ENCODE measurements at regions not wholly inside any gene's neighbourhood (a gene's known extent, or its start where the extent isn't known, plus 50 kb on each side); places are given as distances from the start of the nearest gene placed in this dataset.

GRCh38 chr17:69709441-69709840 lies 294.9 kb downstream of the MAP2K6 start:
- DNase-seq (ENCODE audit: low read depth, low spot score), result no peak
- no peak overlapping the region for H3K27ac ChIP-seq (ENCODE audit: low read depth, low read length)
- no peaks in the 10 kb centered on the region for H3K9me3 ChIP-seq (ENCODE audit: control insufficient read depth, insufficient read depth, low read length)
- no peak overlapping the region for H3K4me3 ChIP-seq (ENCODE audit: low read depth, low read length)
- peaks cover 2% of the 10 kb centered on the region for H3K27me3 ChIP-seq (ENCODE audit: control insufficient read depth, insufficient read depth, low read length)
- ChIA-PET POLR2A (no interaction called here), CTCF (no interaction called here)
- no peak for TF ChIP-seq CTCF (IDR thresholded peaks at IDR 0.05; ENCODE audit: low read depth, low read length)

- ChIA-PET POLR2A (interaction anchor here (0.7 kb wide), 1 partner anchor 55 kb away, joined by 8 read pairs; no protein-coding TSS in a partner anchor), CTCF (no interaction called here)
- no peak for TF ChIP-seq CTCF (IDR thresholded peaks at IDR 0.05; ENCODE audit: low read depth, low read length)
- peaks cover 2% of the 10 kb centered on the region for H3K27me3 ChIP-seq (ENCODE audit: control insufficient read depth, insufficient read depth, low read length)
- no peak for DNase-seq (ENCODE audit: low read depth, low spot score)
- H3K9me3 ChIP-seq (ENCODE audit: control insufficient read depth, insufficient read depth, low read length), result no peaks in the 10 kb centered on the region
- no peak overlapping the region for H3K27ac ChIP-seq (ENCODE audit: low read depth, low read length)
- no peak overlapping the region for H3K4me3 ChIP-seq (ENCODE audit: low read depth, low read length)
Measured at GRCh38 chr17:69710926-69711325, 296.4 kb downstream of the MAP2K6 start.

- TF ChIP-seq CTCF (IDR thresholded peaks at IDR 0.05; ENCODE audit: low read depth, low read length), result no peak
- no peaks in the 10 kb centered on the region for H3K27me3 ChIP-seq (ENCODE audit: control insufficient read depth, insufficient read depth, low read length)
- ChIA-PET POLR2A (interaction anchor here (0.7 kb wide), 1 partner anchor 56 kb away, joined by 8 read pairs; no protein-coding TSS in a partner anchor), CTCF (interaction anchor here (1.1 kb wide), 1 partner anchor 840 kb away, joined by 4 read pairs; no protein-coding TSS in a partner anchor)
- no peak for DNase-seq (ENCODE audit: low read depth, low spot score)
- no peaks in the 10 kb centered on the region for H3K9me3 ChIP-seq (ENCODE audit: control insufficient read depth, insufficient read depth, low read length)
- H3K4me3 ChIP-seq (ENCODE audit: low read depth, low read length), result no peak overlapping the region
- no peak overlapping the region for H3K27ac ChIP-seq (ENCODE audit: low read depth, low read length)
Measured at GRCh38 chr17:69711541-69711940, 297.0 kb downstream of the MAP2K6 start.

- Histone ChIP-seq H3K27me3 (ENCODE audit: control insufficient read depth, insufficient read depth, low read length) (no peaks in the 10 kb centered on the region), H3K27ac (ENCODE audit: low read depth, low read length) (no peak overlapping the region), H3K9me3 (ENCODE audit: control insufficient read depth, insufficient read depth, low read length) (no peaks in the 10 kb centered on the region), H3K4me3 (ENCODE audit: low read depth, low read length) (no peak overlapping the region)
- no peak for DNase-seq (ENCODE audit: low read depth, low spot score)
- CTCF ChIA-PET, result no interaction called here
- no peak for TF ChIP-seq CTCF (IDR thresholded peaks at IDR 0.05; ENCODE audit: low read depth, low read length)
- POLR2A ChIA-PET, result no interaction called here
Measured at GRCh38 chr17:69712801-69713311, 298.4 kb downstream of the MAP2K6 start.

- no peak overlapping the region for H3K4me3 ChIP-seq (ENCODE audit: low read depth, low read length)
- no peak overlapping the region for H3K27ac ChIP-seq (ENCODE audit: low read depth, low read length)
- ChIA-PET CTCF (interaction anchor here (0.7 kb wide), 1 partner anchor 95 kb away, joined by 4 read pairs; no protein-coding TSS in a partner anchor), POLR2A (no interaction called here)
- H3K9me3 ChIP-seq (ENCODE audit: control insufficient read depth, insufficient read depth, low read length), result no peaks in the 10 kb centered on the region
- DNase-seq (ENCODE audit: low read depth, low spot score), result no peak
- no peaks in the 10 kb centered on the region for H3K27me3 ChIP-seq (ENCODE audit: control insufficient read depth, insufficient read depth, low read length)
- TF ChIP-seq CTCF (IDR thresholded peaks at IDR 0.05; ENCODE audit: low read depth, low read length), result no peak
Measured at GRCh38 chr17:69713815-69714214, 299.3 kb downstream of the MAP2K6 start.

Measured in AG04450 (cell line).